ENCODE measurements at regions not wholly inside any gene's neighbourhood (a gene's known extent, or its start where the extent isn't known, plus 50 kb on each side); places are given as distances from the start of the nearest gene placed in this dataset.
A peak's percentile ranks its signal among the peaks of the same experiment; 100 is the strongest.
"Not testable (repeated sequence)": the region's sequence is repeated elsewhere in the genome, so short reads cannot be mapped to it uniquely, and the experiment has no call there.

- no peak overlapping the region for H3K27ac ChIP-seq
- no peak for TF ChIP-seq CTCF (conservative IDR thresholded peaks at IDR 0.05)
Observed at GRCh38 chr18:59038295-59039039, 101.2 kb upstream of the SEC11C start.

GRCh38 chr18:59039040-59039320 is 100.7 kb upstream of the SEC11C start:
- H3K27ac ChIP-seq = not testable (repeated sequence)

- no peak for TF ChIP-seq CTCF (conservative IDR thresholded peaks at IDR 0.05)
- H3K27ac ChIP-seq = no peak overlapping the region
Observed at GRCh38 chr18:59039449-59039848, 100.2 kb upstream of the SEC11C start.

- no peak for TF ChIP-seq CTCF (conservative IDR thresholded peaks at IDR 0.05)
- no peak overlapping the region for H3K27ac ChIP-seq
Observed at GRCh38 chr18:59040770-59041148, 98.9 kb upstream of the SEC11C start.

- TF ChIP-seq CTCF (conservative IDR thresholded peaks at IDR 0.05) = no peak
- no peak overlapping the region for H3K27ac ChIP-seq
Observed at GRCh38 chr18:59041296-59041695, 98.4 kb upstream of the SEC11C start.

- peak overlapping the region; percentile 2; the same call in 1 of the 2 replicates for H3K27ac ChIP-seq
- no peak for TF ChIP-seq CTCF (conservative IDR thresholded peaks at IDR 0.05)
Observed at GRCh38 chr18:59041819-59042815, 97.6 kb upstream of the SEC11C start.

- no peak for TF ChIP-seq CTCF (conservative IDR thresholded peaks at IDR 0.05)
- no peak overlapping the region for H3K27ac ChIP-seq
Observed at GRCh38 chr18:59044855-59045254, 94.8 kb upstream of the SEC11C start.
